MM.1S (cell line): ENCODE measurements at regions not wholly inside any gene's neighbourhood (a gene's known extent, or its start where the extent isn't known, plus 50 kb on each side); places are given as distances from the start of the nearest gene placed in this dataset.

Source experiments
- CTCF ChIP-seq: fragments of 300-600 bp; sonication (generic); IDR thresholded peaks from 2 replicates; pipeline ENCODE4 v1.5.1; 2016; ENCODE audit warnings: antibody characterized with exemption, low read length, mixed read lengths
- EZH2 ChIP-seq: fragments of 300-600 bp; sonication (generic); optimal IDR thresholded peaks from 2 replicates; pipeline ENCODE3; 2017; ENCODE audit warnings: low read depth, mild to moderate bottlenecking, antibody characterized with exemption, low read length, mixed read lengths
- EZH2phosphoT487 ChIP-seq: fragments of 300-600 bp; sonication (generic); IDR thresholded peaks from 2 replicates; pipeline ENCODE4 v1.6.1; 2018; ENCODE audit warnings: antibody characterized with exemption, low read length

- TF ChIP-seq CTCF, result no peak
- TF ChIP-seq EZH2phosphoT487, result no peak
- no peak for TF ChIP-seq EZH2
Measured at GRCh38 chr4:129335818-129336217, 239.9 kb downstream of the C4orf33 start.
